ENCODE measurements at regions not wholly inside any gene's neighbourhood (a gene's known extent, or its start where the extent isn't known, plus 50 kb on each side); places are given as distances from the start of the nearest gene placed in this dataset.
"Not testable (repeated sequence)": the region's sequence is repeated elsewhere in the genome, so short reads cannot be mapped to it uniquely, and the experiment has no call there.

DNA sequence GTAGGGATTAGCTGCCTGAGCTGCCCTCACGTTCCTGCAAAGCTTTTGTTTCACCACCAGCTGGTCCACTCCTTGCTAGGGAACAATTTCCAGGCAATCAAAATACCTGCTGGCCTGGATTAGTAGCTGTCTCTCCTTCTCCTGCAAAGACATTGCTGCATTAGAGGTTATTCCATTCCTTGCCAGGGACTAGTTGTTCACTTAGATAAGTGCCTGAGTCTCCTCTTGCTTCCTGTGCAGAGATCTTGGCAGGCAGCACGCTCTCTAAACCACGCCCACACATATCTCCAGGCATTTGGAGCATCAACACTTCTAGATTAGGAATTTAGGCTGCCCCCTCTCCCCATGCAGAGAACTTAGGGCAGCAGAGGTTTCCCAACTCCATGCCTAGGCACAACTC, 150.4 kb upstream of the SMIM30 start:
- Histone ChIP-seq H2AFZ (ENCODE audit: low read length) (no peak overlapping the region), H3K4me1 (ENCODE audit: low read length) (no peaks in the 10 kb centered on the region), H3F3A (ENCODE audit: insufficient read depth, low read length) (no peaks in the 10 kb centered on the region), H3K36me3 (replicated peaks; ENCODE audit: insufficient read depth, low read length) (no peaks in the 10 kb centered on the region), H3K27ac (ENCODE audit: low read length) (no peak overlapping the region), H3K27me3 (replicated peaks; ENCODE audit: insufficient read depth, low read length) (no peaks in the 10 kb centered on the region), H3K9me2 (replicated peaks; ENCODE audit: insufficient read depth, low read length) (no peaks in the 10 kb centered on the region), H4K20me1 (ENCODE audit: insufficient read depth, low read length) (no peaks in the 10 kb centered on the region), H3K4me2 (ENCODE audit: low read depth, low read length) (no peak overlapping the region), H3K4me3 (ENCODE audit: low read length) (no peak overlapping the region), H3K9me3 (replicated peaks; ENCODE audit: insufficient read depth, low read length) (no peaks in the 10 kb centered on the region), H3K9ac (ENCODE audit: low read length) (no peak overlapping the region), H3K79me2 (ENCODE audit: low read length) (no peaks in the 10 kb centered on the region)
- no peak for DNase-seq
- TF ChIP-seq EZH2phosphoT487 (IDR thresholded peaks at IDR 0.05; ENCODE audit: low read length), result no peak

DNA sequence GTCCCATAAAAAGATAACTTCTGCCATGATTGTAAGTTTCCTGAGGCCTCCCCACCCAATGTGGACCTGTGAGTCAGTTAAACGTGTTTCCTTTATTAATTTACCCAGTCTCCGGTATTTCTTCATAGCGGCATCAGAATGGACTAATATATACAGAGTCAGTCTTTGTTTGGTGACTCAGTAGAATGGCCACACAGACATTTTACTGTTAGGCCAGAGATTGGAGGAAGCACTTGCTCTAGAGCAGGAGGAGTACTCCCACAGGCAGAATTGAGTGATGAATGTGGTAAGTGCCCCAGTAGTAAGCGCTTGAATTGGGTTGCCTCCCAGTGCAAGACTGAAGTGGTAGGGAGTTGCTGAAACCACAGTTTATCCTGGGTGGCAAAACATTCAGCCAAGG, 149.5 kb upstream of the SMIM30 start:
- Histone ChIP-seq H3K4me1 (ENCODE audit: low read length) (no peaks in the 10 kb centered on the region), H3K4me2 (ENCODE audit: low read depth, low read length) (no peak overlapping the region), H3K9me2 (replicated peaks; ENCODE audit: insufficient read depth, low read length) (no peaks in the 10 kb centered on the region), H3K27ac (ENCODE audit: low read length) (no peak overlapping the region), H2AFZ (ENCODE audit: low read length) (no peak overlapping the region), H3K27me3 (replicated peaks; ENCODE audit: insufficient read depth, low read length) (no peaks in the 10 kb centered on the region), H3F3A (ENCODE audit: insufficient read depth, low read length) (no peaks in the 10 kb centered on the region), H4K20me1 (ENCODE audit: insufficient read depth, low read length) (no peaks in the 10 kb centered on the region), H3K79me2 (ENCODE audit: low read length) (no peaks in the 10 kb centered on the region), H3K4me3 (ENCODE audit: low read length) (no peak overlapping the region), H3K36me3 (replicated peaks; ENCODE audit: insufficient read depth, low read length) (no peaks in the 10 kb centered on the region), H3K9ac (ENCODE audit: low read length) (no peak overlapping the region), H3K9me3 (replicated peaks; ENCODE audit: insufficient read depth, low read length) (no peaks in the 10 kb centered on the region)
- DNase-seq, result no peak
- no peak for TF ChIP-seq EZH2 (optimal IDR thresholded peaks at IDR 0.05; ENCODE audit: low read depth, low read length)
- TF ChIP-seq, protein P1, sequence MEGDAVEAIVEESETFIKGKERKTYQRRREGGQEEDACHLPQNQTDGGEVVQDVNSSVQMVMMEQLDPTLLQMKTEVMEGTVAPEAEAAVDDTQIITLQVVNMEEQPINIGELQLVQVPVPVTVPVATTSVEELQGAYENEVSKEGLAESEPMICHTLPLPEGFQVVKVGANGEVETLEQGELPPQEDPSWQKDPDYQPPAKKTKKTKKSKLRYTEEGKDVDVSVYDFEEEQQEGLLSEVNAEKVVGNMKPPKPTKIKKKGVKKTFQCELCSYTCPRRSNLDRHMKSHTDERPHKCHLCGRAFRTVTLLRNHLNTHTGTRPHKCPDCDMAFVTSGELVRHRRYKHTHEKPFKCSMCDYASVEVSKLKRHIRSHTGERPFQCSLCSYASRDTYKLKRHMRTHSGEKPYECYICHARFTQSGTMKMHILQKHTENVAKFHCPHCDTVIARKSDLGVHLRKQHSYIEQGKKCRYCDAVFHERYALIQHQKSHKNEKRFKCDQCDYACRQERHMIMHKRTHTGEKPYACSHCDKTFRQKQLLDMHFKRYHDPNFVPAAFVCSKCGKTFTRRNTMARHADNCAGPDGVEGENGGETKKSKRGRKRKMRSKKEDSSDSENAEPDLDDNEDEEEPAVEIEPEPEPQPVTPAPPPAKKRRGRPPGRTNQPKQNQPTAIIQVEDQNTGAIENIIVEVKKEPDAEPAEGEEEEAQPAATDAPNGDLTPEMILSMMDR (IDR thresholded peaks at IDR 0.05; ENCODE audit: low read length), result no peak
- no peak for TF ChIP-seq EZH2phosphoT487 (IDR thresholded peaks at IDR 0.05; ENCODE audit: low read length)

DNA sequence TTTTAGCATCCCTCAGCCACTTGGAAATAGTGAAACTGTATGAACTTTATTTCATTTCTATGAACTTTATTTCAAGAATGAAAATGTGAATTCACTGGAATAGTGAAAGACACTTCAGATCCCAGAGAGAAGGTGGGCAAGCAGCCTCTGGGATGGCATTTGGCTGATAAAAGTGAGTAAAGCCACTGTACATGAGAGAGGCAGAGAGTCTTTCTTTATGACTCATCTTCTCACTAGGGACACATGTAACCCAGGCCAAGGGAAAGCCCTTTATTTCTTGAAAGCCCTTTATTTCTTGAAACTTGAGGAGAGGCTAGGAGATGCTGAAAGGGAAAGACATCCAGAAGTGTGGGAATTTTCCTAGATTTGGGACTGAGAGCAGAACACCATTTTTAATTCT, 148.9 kb upstream of the SMIM30 start:
- Histone ChIP-seq H3K79me2 (ENCODE audit: low read length) (no peaks in the 10 kb centered on the region), H3K27ac (ENCODE audit: low read length) (no peak overlapping the region), H3K4me3 (ENCODE audit: low read length) (no peak overlapping the region), H4K20me1 (ENCODE audit: insufficient read depth, low read length) (no peaks in the 10 kb centered on the region), H3K27me3 (replicated peaks; ENCODE audit: insufficient read depth, low read length) (no peaks in the 10 kb centered on the region), H2AFZ (ENCODE audit: low read length) (no peak overlapping the region), H3K4me1 (ENCODE audit: low read length) (no peaks in the 10 kb centered on the region), H3K36me3 (replicated peaks; ENCODE audit: insufficient read depth, low read length) (no peaks in the 10 kb centered on the region), H3K9ac (ENCODE audit: low read length) (no peak overlapping the region), H3K4me2 (ENCODE audit: low read depth, low read length) (no peak overlapping the region), H3K9me2 (replicated peaks; ENCODE audit: insufficient read depth, low read length) (no peaks in the 10 kb centered on the region), H3K9me3 (replicated peaks; ENCODE audit: insufficient read depth, low read length) (no peaks in the 10 kb centered on the region), H3F3A (ENCODE audit: insufficient read depth, low read length) (no peaks in the 10 kb centered on the region)
- TF ChIP-seq EZH2 (optimal IDR thresholded peaks at IDR 0.05; ENCODE audit: low read depth, low read length) (no peak), EZH2phosphoT487 (IDR thresholded peaks at IDR 0.05; ENCODE audit: low read length) (no peak)
- TF ChIP-seq, protein P1 (IDR thresholded peaks at IDR 0.05; ENCODE audit: low read length), result no peak
- DNase-seq, result no peak

DNA sequence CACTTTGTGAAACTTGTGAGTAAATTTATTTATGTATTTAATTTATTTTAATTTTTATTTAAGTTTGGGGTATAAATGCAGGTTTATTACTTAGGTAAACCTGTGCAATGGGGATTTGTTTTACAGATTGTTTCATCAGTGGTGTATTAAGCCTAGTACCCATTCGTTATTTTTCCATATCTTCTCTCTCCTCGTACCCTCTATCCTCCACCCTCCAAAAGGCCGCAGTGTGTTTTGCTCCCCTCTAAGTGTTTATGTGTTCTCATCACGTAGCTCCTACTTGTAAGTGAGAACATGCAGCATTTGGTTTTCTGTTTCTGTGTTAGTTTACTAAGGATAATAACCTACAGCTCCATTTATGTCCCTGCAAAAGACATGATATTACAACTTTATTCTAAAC, 145.4 kb upstream of the SMIM30 start:
- no peak overlapping the region for H2AFZ ChIP-seq (ENCODE audit: low read length)
- H3K9ac ChIP-seq (ENCODE audit: low read length), result no peak overlapping the region
- H3K4me3 ChIP-seq (ENCODE audit: low read length), result no peak overlapping the region
- TF ChIP-seq, protein P1 (IDR thresholded peaks at IDR 0.05; ENCODE audit: low read length), result no peak
- TF ChIP-seq EZH2phosphoT487 (IDR thresholded peaks at IDR 0.05; ENCODE audit: low read length) (no peak), EZH2 (optimal IDR thresholded peaks at IDR 0.05; ENCODE audit: low read depth, low read length) (no peak)
- H3K9me2 ChIP-seq (replicated peaks; ENCODE audit: insufficient read depth, low read length), result no peaks in the 10 kb centered on the region
- no peaks in the 10 kb centered on the region for H3K27me3 ChIP-seq (replicated peaks; ENCODE audit: insufficient read depth, low read length)
- no peaks in the 10 kb centered on the region for H3K4me1 ChIP-seq (ENCODE audit: low read length)
- no peak overlapping the region for H3K27ac ChIP-seq (ENCODE audit: low read length)
- no peak for DNase-seq
- H3K79me2 ChIP-seq (ENCODE audit: low read length), result no peaks in the 10 kb centered on the region
- no peaks in the 10 kb centered on the region for H4K20me1 ChIP-seq (ENCODE audit: insufficient read depth, low read length)
- no peaks in the 10 kb centered on the region for H3K36me3 ChIP-seq (replicated peaks; ENCODE audit: insufficient read depth, low read length)
- H3K4me2 ChIP-seq (ENCODE audit: low read depth, low read length), result no peak overlapping the region
- H3F3A ChIP-seq (ENCODE audit: insufficient read depth, low read length), result no peaks in the 10 kb centered on the region
- no peaks in the 10 kb centered on the region for H3K9me3 ChIP-seq (replicated peaks; ENCODE audit: insufficient read depth, low read length)

DNA sequence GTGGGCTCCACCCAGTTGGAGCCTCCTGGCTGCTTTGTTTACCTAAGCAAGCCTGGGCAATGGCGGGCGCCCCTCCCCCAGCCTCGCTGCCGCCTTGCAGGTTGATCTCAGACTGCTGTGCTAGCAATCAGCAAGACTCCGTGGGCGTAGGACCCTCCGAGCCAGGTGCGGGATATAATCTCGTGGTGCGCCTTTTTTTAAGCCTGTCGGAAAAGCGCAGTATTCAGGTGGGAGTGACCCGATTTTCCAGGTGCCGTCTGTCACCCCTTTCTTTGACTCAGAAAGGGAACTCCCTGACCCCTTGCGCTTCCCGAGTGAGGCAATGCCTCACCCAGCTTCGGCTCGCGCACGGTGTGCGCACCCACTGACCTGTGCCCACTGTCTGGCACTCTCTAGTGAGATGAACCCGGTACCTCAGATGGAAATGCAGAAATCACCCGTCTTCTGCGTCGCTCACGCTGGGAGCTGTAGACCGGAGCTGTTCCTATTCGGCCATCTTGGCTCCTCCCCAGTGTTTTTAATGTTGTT, 144.9 kb upstream of the SMIM30 start:
- H3K36me3 ChIP-seq (replicated peaks; ENCODE audit: insufficient read depth, low read length); H3K9me2 ChIP-seq (replicated peaks; ENCODE audit: insufficient read depth, low read length); H4K20me1 ChIP-seq (ENCODE audit: insufficient read depth, low read length); H3F3A ChIP-seq (ENCODE audit: insufficient read depth, low read length); H3K4me3 ChIP-seq (ENCODE audit: low read length); H3K27ac ChIP-seq (ENCODE audit: low read length); H2AFZ ChIP-seq (ENCODE audit: low read length); H3K79me2 ChIP-seq (ENCODE audit: low read length); H3K27me3 ChIP-seq (replicated peaks; ENCODE audit: insufficient read depth, low read length); DNase-seq; H3K9me3 ChIP-seq (replicated peaks; ENCODE audit: insufficient read depth, low read length); H3K9ac ChIP-seq (ENCODE audit: low read length); H3K4me2 ChIP-seq (ENCODE audit: low read depth, low read length); H3K4me1 ChIP-seq (ENCODE audit: low read length): not testable (repeated sequence)
